Prostate gland (tissue), 2 donors: ENCODE measurements at regions not wholly inside any gene's neighbourhood (a gene's known extent, or its start where the extent isn't known, plus 50 kb on each side); places are given as distances from the start of the nearest gene placed in this dataset.

Experiments used
- DNase-seq: peaks from one replicate; pipeline ENCODE4 v3.0.0-alpha.2; 2019; ENCODE audit warnings: low spot score
- H3K27ac ChIP-seq, 2 donors: fragments of 200-600 bp; sonication (generic); 2 replicates each; pipeline ENCODE4 v1.5.1; 2017 to 2019
- H3K27me3 ChIP-seq: fragments of 200-600 bp; sonication (generic); replicated peaks from 2 replicates; pipeline ENCODE4 v1.5.1; 2019; ENCODE audit not compliant: insufficient read depth
- H3K36me3 ChIP-seq, 2 donors: fragments of 200-600 bp; sonication (generic); 1 replicate in 1 of 2; 2 replicates in 1 of 2; pipeline versions ENCODE4 v1.5.1 to v1.8.1; 2017 to 2019
- H3K4me1 ChIP-seq: fragments of 200-600 bp; sonication (generic); replicated peaks from 2 replicates; pipeline ENCODE4 v1.5.1; 2019
- H3K4me3 ChIP-seq, 2 donors: fragments of 200-600 bp; sonication (generic); 2 replicates each; pipeline ENCODE4 v1.5.1; 2017 to 2019
- H3K9me3 ChIP-seq: fragments of 200-600 bp; sonication (generic); 2 replicates; pipeline ENCODE4 v1.5.1; 2017
- POLR2A ChIP-seq: fragments of 450-650 bp; IDR thresholded peaks from one replicate; pipeline ENCODE4 v1.6.1; 2016; ENCODE audit warnings: antibody characterized with exemption, mild to moderate bottlenecking
- POLR2AphosphoS5 ChIP-seq: sonication (generic); formaldehyde crosslinking; IDR thresholded peaks from one replicate; pipeline ENCODE4 v1.6.1; 2017; ENCODE audit warnings: antibody characterized with exemption
- WGBS: methylation state at CpG from one replicate; pipeline ENCODE4 v1.1.5; 2018; 5-methylcytosine and 5-hydroxymethylcytosine counted together
- intact Hi-C: fragments of 100-400 bp; cut with DNase I; formaldehyde crosslinking; loops from one replicate; pipeline ENCODE4 v1.14.2; 2022
- TF ChIP-seq, protein P1 (sequence below), 4 experiments: fragments of 200-600 bp in 2 of 4; fragments of 450-650 bp in 2 of 4; sonication (generic) in 2 of 4; IDR thresholded peaks; 1 replicate in 3 of 4; 2 replicates in 1 of 4; pipeline ENCODE4 v1.5.1; 2016 to 2019; ENCODE audit warnings: antibody characterized with exemption in 4 of 4, mild to moderate bottlenecking in 2 of 4, moderate library complexity in 2 of 4

DNA sequence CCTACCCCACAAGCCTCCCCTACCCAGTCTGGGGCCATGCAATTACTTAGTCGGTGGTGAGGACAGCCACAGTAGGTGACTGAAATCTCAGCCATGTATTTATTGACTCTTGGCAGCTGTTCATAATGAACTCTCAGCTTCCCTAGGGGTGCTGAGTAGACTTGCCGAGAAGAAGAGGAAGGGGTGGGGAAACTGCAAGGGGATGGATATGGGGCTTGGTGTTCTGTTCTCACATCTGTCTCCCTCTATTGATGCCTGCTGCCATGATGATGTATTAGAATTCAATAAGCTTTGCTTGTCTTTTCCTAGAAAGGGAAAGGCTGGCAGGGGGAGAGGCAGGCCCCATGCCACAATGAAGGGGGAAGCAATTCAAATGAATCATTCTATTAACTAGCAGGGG lies 112.9 kb downstream of the GP2 start:
- no peaks in the 10 kb centered on the region for H3K9me3 ChIP-seq
- no peaks in the 10 kb centered on the region for H3K36me3 ChIP-seq
- intact Hi-C loops, result no loop called here
- no peaks in the 10 kb centered on the region for H3K27me3 ChIP-seq
- WGBS, result 18% methylated on average over 2 of the region's 2 CpGs
- no peak for DNase-seq
- TF ChIP-seq, protein P1, sequence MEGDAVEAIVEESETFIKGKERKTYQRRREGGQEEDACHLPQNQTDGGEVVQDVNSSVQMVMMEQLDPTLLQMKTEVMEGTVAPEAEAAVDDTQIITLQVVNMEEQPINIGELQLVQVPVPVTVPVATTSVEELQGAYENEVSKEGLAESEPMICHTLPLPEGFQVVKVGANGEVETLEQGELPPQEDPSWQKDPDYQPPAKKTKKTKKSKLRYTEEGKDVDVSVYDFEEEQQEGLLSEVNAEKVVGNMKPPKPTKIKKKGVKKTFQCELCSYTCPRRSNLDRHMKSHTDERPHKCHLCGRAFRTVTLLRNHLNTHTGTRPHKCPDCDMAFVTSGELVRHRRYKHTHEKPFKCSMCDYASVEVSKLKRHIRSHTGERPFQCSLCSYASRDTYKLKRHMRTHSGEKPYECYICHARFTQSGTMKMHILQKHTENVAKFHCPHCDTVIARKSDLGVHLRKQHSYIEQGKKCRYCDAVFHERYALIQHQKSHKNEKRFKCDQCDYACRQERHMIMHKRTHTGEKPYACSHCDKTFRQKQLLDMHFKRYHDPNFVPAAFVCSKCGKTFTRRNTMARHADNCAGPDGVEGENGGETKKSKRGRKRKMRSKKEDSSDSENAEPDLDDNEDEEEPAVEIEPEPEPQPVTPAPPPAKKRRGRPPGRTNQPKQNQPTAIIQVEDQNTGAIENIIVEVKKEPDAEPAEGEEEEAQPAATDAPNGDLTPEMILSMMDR (IDR thresholded peaks at IDR 0.05), result no peak
- TF ChIP-seq POLR2AphosphoS5 (no peak), POLR2A (no peak)
- H3K4me3 ChIP-seq, result no peak overlapping the region
- no peak overlapping the region for H3K27ac ChIP-seq
- H3K4me1 ChIP-seq, result no peaks in the 10 kb centered on the region

DNA sequence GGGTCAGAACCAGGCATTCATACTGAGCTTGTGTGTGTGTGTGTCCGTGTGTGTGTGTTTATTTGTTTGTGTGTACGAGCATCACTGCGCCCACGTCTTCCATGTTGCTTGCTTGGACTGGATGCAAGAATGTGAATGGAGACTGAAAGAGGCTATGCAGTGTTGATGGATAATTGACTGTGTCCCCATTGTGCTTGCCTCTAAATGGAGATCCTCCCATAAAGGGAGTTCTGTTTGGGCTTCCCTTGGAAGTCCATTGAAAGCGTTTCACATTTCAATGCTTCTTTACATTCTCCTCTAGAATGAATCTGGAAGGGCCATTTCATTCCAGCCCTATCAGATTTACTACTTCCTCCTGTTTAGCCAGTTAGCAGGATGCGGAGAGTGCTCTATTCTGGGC lies 124.0 kb downstream of the GP2 start:
- no peaks in the 10 kb centered on the region for H3K9me3 ChIP-seq
- WGBS, result 89% methylated on average over 6 of the region's 6 CpGs

DNA sequence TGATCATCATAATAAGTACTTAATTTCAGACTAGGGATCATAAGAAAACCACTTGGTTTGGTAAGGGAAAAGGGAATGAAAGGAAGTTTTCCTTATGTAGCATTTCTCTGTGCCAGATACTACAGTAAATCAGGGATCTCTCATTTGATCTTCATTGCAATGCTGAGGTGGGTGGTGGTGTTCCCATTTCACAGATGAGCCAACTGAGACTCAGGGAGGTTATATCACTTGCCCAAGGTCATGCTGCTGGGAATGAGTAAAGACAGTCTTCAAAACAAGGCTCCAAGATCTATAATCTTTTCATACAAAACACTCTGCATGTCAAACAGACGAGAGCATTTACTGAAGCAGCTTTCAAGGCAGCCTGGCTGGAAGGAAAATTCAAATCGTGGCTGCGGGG lies 124.6 kb downstream of the GP2 start:
- H3K36me3 ChIP-seq, result no peaks in the 10 kb centered on the region
- H3K4me3 ChIP-seq, result no peak overlapping the region
- H3K4me1 ChIP-seq, result no peaks in the 10 kb centered on the region
- intact Hi-C loops, result no loop called here
- TF ChIP-seq POLR2AphosphoS5 (no peak), POLR2A (no peak)
- TF ChIP-seq, protein P1 (IDR thresholded peaks at IDR 0.05), result no peak
- H3K27me3 ChIP-seq, result no peaks in the 10 kb centered on the region
- DNase-seq, result no peak
- H3K9me3 ChIP-seq, result no peaks in the 10 kb centered on the region
- 83% methylated on average over 3 of the region's 3 CpGs for WGBS
- H3K27ac ChIP-seq, result no peak overlapping the region

More for the DNA sequence above, 124.0 kb downstream of the GP2 start:
- no peaks in the 10 kb centered on the region for H3K4me1 ChIP-seq
- TF ChIP-seq POLR2A, result no peak
- TF ChIP-seq, protein P1 (IDR thresholded peaks at IDR 0.05), result no peak
- TF ChIP-seq POLR2AphosphoS5, result no peak
- no peak overlapping the region for H3K27ac ChIP-seq
- intact Hi-C loops, result no loop called here
- no peaks in the 10 kb centered on the region for H3K27me3 ChIP-seq
- H3K4me3 ChIP-seq, result no peak overlapping the region
- DNase-seq, result no peak
- H3K36me3 ChIP-seq, result no peaks in the 10 kb centered on the region

DNA sequence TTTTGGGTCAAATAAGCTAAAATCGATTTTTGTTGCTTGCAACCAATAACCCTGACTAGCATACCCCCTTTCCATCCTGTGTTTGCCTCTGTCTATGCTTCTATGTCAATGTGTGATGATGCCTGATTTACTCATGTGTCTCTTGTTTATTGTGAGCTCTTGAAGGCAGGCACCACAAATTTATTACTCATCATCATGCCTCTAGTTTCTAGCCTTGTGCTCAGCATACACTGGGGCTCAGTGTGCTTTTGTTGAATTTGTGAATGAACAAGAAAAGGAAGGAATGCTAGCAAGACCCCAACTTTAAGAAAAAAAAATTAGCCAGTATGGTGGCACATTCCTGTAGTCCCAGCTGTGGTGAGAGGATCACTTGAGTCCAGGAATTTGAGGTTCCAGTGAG lies 119.1 kb upstream of the GPR139 start:
- DNase-seq, result no peak
- TF ChIP-seq, protein P1 (IDR thresholded peaks at IDR 0.05), result no peak
- no peak for TF ChIP-seq POLR2A
- no peak for TF ChIP-seq POLR2AphosphoS5
- no peaks in the 10 kb centered on the region for H3K36me3 ChIP-seq
- no peak overlapping the region for H3K4me3 ChIP-seq
- intact Hi-C loops, result no loop called here
- no peak overlapping the region for H3K27ac ChIP-seq
- no peaks in the 10 kb centered on the region for H3K4me1 ChIP-seq
- H3K9me3 ChIP-seq, result no peaks in the 10 kb centered on the region
- no peaks in the 10 kb centered on the region for H3K27me3 ChIP-seq
- WGBS, result 68% methylated on average over 1 of the region's 1 CpG

DNA sequence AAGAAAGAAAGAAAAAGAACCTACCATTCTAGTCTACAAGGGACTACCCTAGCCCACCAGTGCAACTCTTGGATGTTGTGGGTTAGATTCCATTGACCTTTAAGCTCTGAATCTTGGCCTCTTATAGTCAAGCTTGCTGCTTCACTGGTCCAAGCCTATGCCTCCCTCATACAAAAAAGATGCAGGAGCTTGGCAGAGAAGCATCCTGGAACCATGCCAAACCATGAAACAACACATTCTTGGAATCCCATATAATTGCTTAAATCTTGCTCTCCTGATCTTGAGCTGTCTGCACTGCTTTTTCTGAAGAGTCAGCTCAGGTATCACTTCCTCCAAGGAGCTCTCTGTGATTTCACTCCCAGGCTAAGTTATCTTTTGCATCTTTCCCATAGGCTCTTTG lies 117.9 kb upstream of the GPR139 start:
- DNase-seq, result no peak
- intact Hi-C loops, result no loop called here
- H3K9me3 ChIP-seq, result no peaks in the 10 kb centered on the region
- no peaks in the 10 kb centered on the region for H3K36me3 ChIP-seq
- no peak overlapping the region for H3K4me3 ChIP-seq
- H3K27ac ChIP-seq, result no peak overlapping the region
- no peak for TF ChIP-seq POLR2AphosphoS5
- no peaks in the 10 kb centered on the region for H3K4me1 ChIP-seq
- no peaks in the 10 kb centered on the region for H3K27me3 ChIP-seq
